Neutrophil (primary cell): ENCODE measurements at regions not wholly inside any gene's neighbourhood (a gene's known extent, or its start where the extent isn't known, plus 50 kb on each side); places are given as distances from the start of the nearest gene placed in this dataset.

Experiments used
- H3K27ac ChIP-seq: fragments of 200-600 bp; sonication (generic); 2 replicates; pipeline ENCODE4 v1.5.1; 2016; ENCODE audit warnings: mild to moderate bottlenecking, moderate library complexity
- H3K27me3 ChIP-seq: fragments of 200-600 bp; sonication (generic); 2 replicates; pipeline ENCODE4 v1.6.0; 2016; ENCODE audit warnings: mild to moderate bottlenecking
- H3K36me3 ChIP-seq: fragments of 200-600 bp; sonication (generic); 2 replicates; pipeline ENCODE4 v1.5.1; 2017
- H3K4me1 ChIP-seq, 2 experiments: fragments of 200-600 bp in 1 of 2; sonication (generic) in 1 of 2; 1 replicate in 1 of 2; 2 replicates in 1 of 2; pipeline versions ENCODE4 v1.5.1 to v1.6.1; 2013 to 2016; ENCODE audit warnings: low read depth in 1 of 2, low read length in 1 of 2, mild to moderate bottlenecking in 1 of 2, moderate library complexity in 1 of 2; ENCODE audit not compliant: control insufficient read depth in 1 of 2, insufficient read depth in 1 of 2
- H3K4me3 ChIP-seq, 2 experiments: fragments of 200-600 bp in 1 of 2; sonication (generic) in 1 of 2; 1 replicate in 1 of 2; 2 replicates in 1 of 2; pipeline ENCODE4 v1.5.1; 2013 to 2016; ENCODE audit warnings: low read depth in 1 of 2, low read length in 1 of 2, mild to moderate bottlenecking in 1 of 2, moderate library complexity in 1 of 2
- H3K9me3 ChIP-seq: fragments of 200-600 bp; sonication (generic); 2 replicates; pipeline ENCODE4 v1.5.1; 2016
- CTCF ChIP-seq: fragments of 200-600 bp; sonication (generic); IDR thresholded peaks from 2 replicates; pipeline ENCODE4 v1.5.1; 2016; ENCODE audit warnings: antibody characterized with exemption

GRCh38 chr4:112861691-112862674 lies 187.5 kb upstream of the ANK2 start:
- H3K4me3 ChIP-seq = no peak overlapping the region
- no peak overlapping the region for H3K27ac ChIP-seq
- H3K36me3 ChIP-seq = no peaks in the 10 kb centered on the region
- H3K4me1 ChIP-seq = no peaks in the 10 kb centered on the region
- peaks cover 3% of the 10 kb centered on the region for H3K27me3 ChIP-seq
- no peaks in the 10 kb centered on the region for H3K9me3 ChIP-seq
- no peak for TF ChIP-seq CTCF

- H3K9me3 ChIP-seq = no peaks in the 10 kb centered on the region
- H3K4me1 ChIP-seq = no peaks in the 10 kb centered on the region
- no peaks in the 10 kb centered on the region for H3K36me3 ChIP-seq
- TF ChIP-seq CTCF = no peak
- H3K4me3 ChIP-seq = no peak overlapping the region
- H3K27ac ChIP-seq = no peak overlapping the region
- H3K27me3 ChIP-seq = no peaks in the 10 kb centered on the region
These were observed 184.0 kb upstream of the ANK2 start for GRCh38 chr4:112865443-112865842.

GRCh38 chr4:112876316-112876715 lies 173.1 kb upstream of the ANK2 start:
- H3K27me3 ChIP-seq = no peaks in the 10 kb centered on the region
- no peak overlapping the region for H3K27ac ChIP-seq
- no peaks in the 10 kb centered on the region for H3K4me1 ChIP-seq
- TF ChIP-seq CTCF = no peak
- H3K4me3 ChIP-seq = no peak overlapping the region
- no peaks in the 10 kb centered on the region for H3K9me3 ChIP-seq
- no peaks in the 10 kb centered on the region for H3K36me3 ChIP-seq

GRCh38 chr4:112881842-112882241 lies 167.6 kb upstream of the ANK2 start:
- Histone ChIP-seq H3K4me3 (no peak overlapping the region), H3K27me3 (no peaks in the 10 kb centered on the region), H3K9me3 (no peaks in the 10 kb centered on the region), H3K36me3 (no peaks in the 10 kb centered on the region), H3K27ac (no peak overlapping the region), H3K4me1 (no peaks in the 10 kb centered on the region)
- TF ChIP-seq CTCF = no peak

- Histone ChIP-seq H3K36me3 (no peaks in the 10 kb centered on the region), H3K27ac (no peak overlapping the region), H3K27me3 (no peaks in the 10 kb centered on the region), H3K9me3 (no peaks in the 10 kb centered on the region), H3K4me3 (no peak overlapping the region), H3K4me1 (no peaks in the 10 kb centered on the region)
- no peak for TF ChIP-seq CTCF
These were observed 167.2 kb upstream of the ANK2 start for GRCh38 chr4:112882286-112882685.
